ENCODE measurements at regions not wholly inside any gene's neighbourhood (a gene's known extent, or its start where the extent isn't known, plus 50 kb on each side); places are given as distances from the start of the nearest gene placed in this dataset.
"Not testable (repeated sequence)": the region's sequence is repeated elsewhere in the genome, so short reads cannot be mapped to it uniquely, and the experiment has no call there.

DNA sequence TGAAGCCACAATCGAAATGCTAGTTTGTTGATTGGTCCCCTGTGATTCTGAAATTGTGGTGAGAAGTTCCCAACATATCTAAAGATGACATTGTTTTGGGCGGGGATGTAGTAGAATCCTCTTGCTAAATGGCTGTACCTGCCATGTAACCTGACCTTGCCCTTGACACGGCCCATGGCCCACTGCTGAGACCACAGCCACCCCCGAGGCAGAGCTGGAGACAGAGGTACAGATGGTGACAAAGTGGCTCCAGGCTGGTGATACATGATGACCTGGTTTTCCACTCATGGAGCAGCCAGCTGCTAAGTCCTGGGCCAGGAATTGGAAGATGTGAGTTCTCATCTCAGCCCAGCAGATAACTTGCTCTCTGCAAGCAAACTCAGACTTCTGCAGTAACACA, 226.5 kb downstream of the FOXD2 start:
- TF ChIP-seq POLR2AphosphoS5 (IDR thresholded peaks at IDR 0.05; ENCODE audit: low read depth) = no peak
- no peak for TF ChIP-seq GABPA (IDR thresholded peaks at IDR 0.05; ENCODE audit: low read depth)
- TF ChIP-seq, protein P1, sequence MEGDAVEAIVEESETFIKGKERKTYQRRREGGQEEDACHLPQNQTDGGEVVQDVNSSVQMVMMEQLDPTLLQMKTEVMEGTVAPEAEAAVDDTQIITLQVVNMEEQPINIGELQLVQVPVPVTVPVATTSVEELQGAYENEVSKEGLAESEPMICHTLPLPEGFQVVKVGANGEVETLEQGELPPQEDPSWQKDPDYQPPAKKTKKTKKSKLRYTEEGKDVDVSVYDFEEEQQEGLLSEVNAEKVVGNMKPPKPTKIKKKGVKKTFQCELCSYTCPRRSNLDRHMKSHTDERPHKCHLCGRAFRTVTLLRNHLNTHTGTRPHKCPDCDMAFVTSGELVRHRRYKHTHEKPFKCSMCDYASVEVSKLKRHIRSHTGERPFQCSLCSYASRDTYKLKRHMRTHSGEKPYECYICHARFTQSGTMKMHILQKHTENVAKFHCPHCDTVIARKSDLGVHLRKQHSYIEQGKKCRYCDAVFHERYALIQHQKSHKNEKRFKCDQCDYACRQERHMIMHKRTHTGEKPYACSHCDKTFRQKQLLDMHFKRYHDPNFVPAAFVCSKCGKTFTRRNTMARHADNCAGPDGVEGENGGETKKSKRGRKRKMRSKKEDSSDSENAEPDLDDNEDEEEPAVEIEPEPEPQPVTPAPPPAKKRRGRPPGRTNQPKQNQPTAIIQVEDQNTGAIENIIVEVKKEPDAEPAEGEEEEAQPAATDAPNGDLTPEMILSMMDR (IDR thresholded peaks at IDR 0.05; ENCODE audit: insufficient read depth, low read length) = no peak
- TF ChIP-seq REST (IDR thresholded peaks at IDR 0.05; ENCODE audit: insufficient replicate concordance, low read depth) = no peak
- no peak for TF ChIP-seq SPI1 (IDR thresholded peaks at IDR 0.05; ENCODE audit: borderline replicate concordance, low read depth)
- H3K27ac ChIP-seq (replicated peaks) = no peak overlapping the region
- DNase-seq (ENCODE audit: low read depth in 1 of 2, low spot score in 1 of 2) = no peak

DNA sequence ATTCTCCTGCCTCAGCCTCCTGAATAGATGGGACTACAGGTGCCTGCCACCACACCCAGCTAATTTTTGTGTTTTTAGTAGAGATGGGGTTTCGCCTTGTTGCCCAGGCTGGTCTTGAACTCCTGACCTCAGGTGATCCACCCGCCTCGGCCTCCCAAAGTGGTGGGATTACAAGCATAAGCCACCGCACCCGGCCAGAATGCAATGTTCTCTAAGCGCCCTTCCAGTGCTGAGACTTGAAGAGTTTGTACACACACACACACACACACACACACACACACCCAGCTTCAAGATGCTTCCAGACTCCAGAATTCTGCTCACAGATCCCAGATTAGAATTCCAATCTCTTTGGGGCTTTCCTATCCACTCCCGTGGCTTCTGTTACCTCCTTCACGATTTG, 227.1 kb downstream of the FOXD2 start:
- not testable (repeated sequence) for H3K4me3 ChIP-seq (replicated peaks; ENCODE audit: insufficient read depth, low read length); H3K27me3 ChIP-seq (ENCODE audit: insufficient read depth, poor library complexity, severe bottlenecking); DNase-seq (ENCODE audit: low read depth in 1 of 2, low spot score in 1 of 2); H3K27ac ChIP-seq (replicated peaks)

More for the DNA sequence above, 226.5 kb downstream of the FOXD2 start:
- no peak overlapping the region for H3K4me3 ChIP-seq (replicated peaks; ENCODE audit: insufficient read depth, low read length)
- no peaks in the 10 kb centered on the region for H3K27me3 ChIP-seq (ENCODE audit: insufficient read depth, poor library complexity, severe bottlenecking)

GRCh38 chr1:47669081-47669585, 231.3 kb downstream of the FOXD2 start:
- no peak overlapping the region for H3K27ac ChIP-seq (replicated peaks)
- DNase-seq (ENCODE audit: low read depth in 1 of 2, low spot score in 1 of 2) = no peak
- H3K4me3 ChIP-seq (replicated peaks; ENCODE audit: insufficient read depth, low read length) = no peak overlapping the region
- H3K27me3 ChIP-seq (ENCODE audit: insufficient read depth, poor library complexity, severe bottlenecking) = no peaks in the 10 kb centered on the region
- TF ChIP-seq GABPA (IDR thresholded peaks at IDR 0.05; ENCODE audit: low read depth) (no peak), POLR2AphosphoS5 (IDR thresholded peaks at IDR 0.05; ENCODE audit: low read depth) (no peak), REST (IDR thresholded peaks at IDR 0.05; ENCODE audit: insufficient replicate concordance, low read depth) (no peak), SPI1 (IDR thresholded peaks at IDR 0.05; ENCODE audit: borderline replicate concordance, low read depth) (no peak)
- TF ChIP-seq, protein P1 (IDR thresholded peaks at IDR 0.05; ENCODE audit: insufficient read depth, low read length) = no peak

- no peak overlapping the region for H3K27ac ChIP-seq (replicated peaks)
- no peak for DNase-seq (ENCODE audit: low read depth in 1 of 2, low spot score in 1 of 2)
- TF ChIP-seq POLR2AphosphoS5 (IDR thresholded peaks at IDR 0.05; ENCODE audit: low read depth) (no peak), SPI1 (IDR thresholded peaks at IDR 0.05; ENCODE audit: borderline replicate concordance, low read depth) (no peak), GABPA (IDR thresholded peaks at IDR 0.05; ENCODE audit: low read depth) (no peak), REST (IDR thresholded peaks at IDR 0.05; ENCODE audit: insufficient replicate concordance, low read depth) (no peak)
- TF ChIP-seq, protein P1 (IDR thresholded peaks at IDR 0.05; ENCODE audit: insufficient read depth, low read length) = no peak
- H3K27me3 ChIP-seq (ENCODE audit: insufficient read depth, poor library complexity, severe bottlenecking) = no peaks in the 10 kb centered on the region
- H3K4me3 ChIP-seq (replicated peaks; ENCODE audit: insufficient read depth, low read length) = no peak overlapping the region
Observed at GRCh38 chr1:47672622-47673021, 234.8 kb downstream of the FOXD2 start.
